DOHH2 (cell line): ENCODE measurements at regions not wholly inside any gene's neighbourhood (a gene's known extent, or its start where the extent isn't known, plus 50 kb on each side); places are given as distances from the start of the nearest gene placed in this dataset.

Experiments used
- CTCF ChIP-seq: fragments of 200-600 bp; sonication (generic); IDR thresholded peaks from one replicate; pipeline ENCODE4 v1.5.1; 2014; ENCODE audit warnings: antibody characterized with exemption, mild to moderate bottlenecking, low read depth, low read length; ENCODE audit not compliant: poor library complexity, severe bottlenecking
- EZH2phosphoT487 ChIP-seq: fragments of 200-600 bp; sonication (generic); IDR thresholded peaks from 2 replicates; pipeline ENCODE4 v1.6.1; 2017; ENCODE audit warnings: borderline replicate concordance, mild to moderate bottlenecking, antibody characterized with exemption, low read length, moderate library complexity, mixed read lengths

- TF ChIP-seq CTCF (no peak), EZH2phosphoT487 (no peak)
These were observed 98.3 kb upstream of the ZC3H12C start for GRCh38 chr11:109994907-109995306.
